Hematopoietic multipotent progenitor cell treated with erythropoietin and hydrocortisone succinate and interleukin-3 and kit ligand, for 17 days (in vitro differentiated cells): ENCODE measurements at regions not wholly inside any gene's neighbourhood (a gene's known extent, or its start where the extent isn't known, plus 50 kb on each side); places are given as distances from the start of the nearest gene placed in this dataset.
"Not testable (repeated sequence)": the region's sequence is repeated elsewhere in the genome, so short reads cannot be mapped to it uniquely, and the experiment has no call there.

Source experiments
- DNase-seq: peaks from one replicate; pipeline ENCODE4 v3.0.0-alpha.2; 2015; ENCODE audit warnings: low spot score

GRCh38 chr3:170705131-170705530 is 119.3 kb upstream of the SLC7A14 start:
- DNase-seq, result no peak

GRCh38 chr3:170703121-170703588 is 117.3 kb upstream of the SLC7A14 start:
- DNase-seq, result no peak

- no peak for DNase-seq
These were observed 116.1 kb upstream of the SLC7A14 start for GRCh38 chr3:170701696-170702678.

- no peak for DNase-seq
These were observed 114.2 kb upstream of the SLC7A14 start for GRCh38 chr3:170700054-170700404.

GRCh38 chr3:170699158-170700053 is 113.5 kb upstream of the SLC7A14 start:
- no peak for DNase-seq

GRCh38 chr3:170697908-170698307 is 112.0 kb upstream of the SLC7A14 start:
- no peak for DNase-seq

GRCh38 chr3:170697131-170697530 is 111.3 kb upstream of the SLC7A14 start:
- no peak for DNase-seq

- no peak for DNase-seq
These were observed 109.7 kb upstream of the SLC7A14 start for GRCh38 chr3:170695486-170696064.

- no peak for DNase-seq
These were observed 106.8 kb upstream of the SLC7A14 start for GRCh38 chr3:170692720-170693119.

GRCh38 chr3:170690661-170690981 is 104.7 kb upstream of the SLC7A14 start:
- no peak for DNase-seq

GRCh38 chr3:170689893-170690660 is 104.2 kb upstream of the SLC7A14 start:
- DNase-seq, result no peak

- DNase-seq, result no peak
These were observed 103.5 kb upstream of the SLC7A14 start for GRCh38 chr3:170689296-170689829.

GRCh38 chr3:170688222-170688621 is 102.3 kb upstream of the SLC7A14 start:
- not testable (repeated sequence) for DNase-seq

- no peak for DNase-seq
These were observed 94.7 kb upstream of the SLC7A14 start for GRCh38 chr3:170680593-170680992.

GRCh38 chr3:170679190-170679589 is 93.3 kb upstream of the SLC7A14 start:
- DNase-seq, result no peak

- DNase-seq, result no peak
These were observed 84.6 kb upstream of the SLC7A14 start for GRCh38 chr3:170670504-170670903.

- not testable (repeated sequence) for DNase-seq
These were observed 77.1 kb upstream of the SLC7A14 start for GRCh38 chr3:170662986-170663385.

GRCh38 chr3:170660139-170660538 is 74.3 kb upstream of the SLC7A14 start:
- DNase-seq, result no peak

GRCh38 chr3:170657312-170657711 is 71.4 kb upstream of the SLC7A14 start:
- DNase-seq, result no peak

- no peak for DNase-seq
These were observed 70.4 kb upstream of the SLC7A14 start for GRCh38 chr3:170656284-170656683.

GRCh38 chr3:170653801-170654200 is 67.9 kb upstream of the SLC7A14 start:
- no peak for DNase-seq
